Coronary artery (tissue), 2 donors: ENCODE measurements at regions not wholly inside any gene's neighbourhood (a gene's known extent, or its start where the extent isn't known, plus 50 kb on each side); places are given as distances from the start of the nearest gene placed in this dataset.

Source experiments
- DNase-seq: peaks from one replicate; pipeline ENCODE4 v3.0.0-alpha.2; 2017; ENCODE audit warnings: low spot score
- H3K27ac ChIP-seq, 2 donors: fragments of 200-600 bp; sonication (generic); one replicate each; pipeline ENCODE4 v1.5.1; 2016 to 2019
- H3K4me3 ChIP-seq: fragments of 200-600 bp; sonication (generic); 2 replicates; pipeline ENCODE4 v1.5.1; 2016; ENCODE audit warnings: mild to moderate bottlenecking, moderate library complexity
- CTCF ChIP-seq: fragments of 200-600 bp; sonication (generic); IDR thresholded peaks from one replicate; pipeline ENCODE4 v1.5.1; 2019; ENCODE audit warnings: antibody characterized with exemption

- H3K4me3 ChIP-seq: no peak overlapping the region
- no peak for DNase-seq
- no peak for TF ChIP-seq CTCF
- H3K27ac ChIP-seq: no peak overlapping the region
Measured at GRCh38 chr9:26391036-26391435, 501.6 kb downstream of the CAAP1 start.

- Histone ChIP-seq H3K27ac (no peak overlapping the region), H3K4me3 (no peak overlapping the region)
- DNase-seq: no peak
- no peak for TF ChIP-seq CTCF
Measured at GRCh38 chr9:26375448-26375847, 517.2 kb downstream of the CAAP1 start.

- TF ChIP-seq CTCF: no peak
- no peak for DNase-seq
- Histone ChIP-seq H3K4me3 (no peak overlapping the region), H3K27ac (no peak overlapping the region)
Measured at GRCh38 chr9:26373616-26374015, 519.0 kb downstream of the CAAP1 start.

GRCh38 chr9:26371236-26371635, 521.4 kb downstream of the CAAP1 start:
- Histone ChIP-seq H3K4me3 (no peak overlapping the region), H3K27ac (no peak overlapping the region)
- no peak for TF ChIP-seq CTCF
- DNase-seq: no peak

GRCh38 chr9:26369093-26369492, 523.5 kb downstream of the CAAP1 start:
- Histone ChIP-seq H3K27ac (no peak overlapping the region), H3K4me3 (no peak overlapping the region)
- TF ChIP-seq CTCF: no peak
- no peak for DNase-seq

GRCh38 chr9:26368241-26368640, 524.4 kb downstream of the CAAP1 start:
- H3K4me3 ChIP-seq: no peak overlapping the region
- TF ChIP-seq CTCF: no peak
- H3K27ac ChIP-seq: no peak overlapping the region
- DNase-seq: no peak

GRCh38 chr9:26361010-26361409, 531.6 kb downstream of the CAAP1 start:
- Histone ChIP-seq H3K27ac (no peak overlapping the region), H3K4me3 (no peak overlapping the region)
- no peak for TF ChIP-seq CTCF
- DNase-seq: no peak
